IPS DF 4.7 (cell line): ENCODE measurements at regions not wholly inside any gene's neighbourhood (a gene's known extent, or its start where the extent isn't known, plus 50 kb on each side); places are given as distances from the start of the nearest gene placed in this dataset.

ENCODE experiments used
- DNase-seq: peaks from one replicate; pipeline ENCODE4 v3.0.0-alpha.2; 2013; ENCODE audit warnings: low spot score; ENCODE audit errors: extremely low read depth

GRCh38 chr3:150033721-150034120, 63.0 kb upstream of the PFN2 start:
- no peak for DNase-seq

- DNase-seq: no peak
Measured at GRCh38 chr3:150030841-150031240, 60.1 kb upstream of the PFN2 start.

- DNase-seq: no peak
Measured at GRCh38 chr3:150023239-150023636, 52.5 kb upstream of the PFN2 start.

GRCh38 chr3:150022381-150023238, 51.9 kb upstream of the PFN2 start:
- no peak for DNase-seq

- no peak for DNase-seq
Measured at GRCh38 chr3:150020527-150020926, 49.8 kb upstream of the PFN2 start.
